ENCODE measurements at regions not wholly inside any gene's neighbourhood (a gene's known extent, or its start where the extent isn't known, plus 50 kb on each side); places are given as distances from the start of the nearest gene placed in this dataset.

- H3K4me3 ChIP-seq: no peak overlapping the region
- H3K36me3 ChIP-seq: no peaks in the 10 kb centered on the region
- in situ Hi-C loops (cut with MboI; ENCODE audit: low pct_ligation_motif_present in 1 of 4, low pct_unique_long_range_greater_than_20kb in 1 of 4, low sequenced_read_pairs in 3 of 4) (no loop called here), intact Hi-C loops (cut with DNase I; ENCODE audit: low total_unique reads) (no loop called here)
- no peak for DNase-seq
- no peak overlapping the region for H3K27ac ChIP-seq
- 95% methylated on average over 3 to 4 of the region's 4 CpGs for WGBS, 2 donors (ENCODE audit: low coverage in 1 of 2)
- H3K4me1 ChIP-seq: no peaks in the 10 kb centered on the region
- H3K27me3 ChIP-seq: no peaks in the 10 kb centered on the region
- no peaks in the 10 kb centered on the region for H3K9me3 ChIP-seq
- TF ChIP-seq EP300 (IDR thresholded peaks at IDR 0.05; ENCODE audit: low read depth) (no peak), CTCF (IDR thresholded peaks at IDR 0.05) (no peak), POLR2AphosphoS5 (IDR thresholded peaks at IDR 0.05) (no peak), POLR2A (IDR thresholded peaks at IDR 0.05) (no peak)
Observed at GRCh38 chr15:61457050-61457733, 228.1 kb upstream of the RORA start.

- in situ Hi-C loops (cut with MboI; ENCODE audit: low pct_ligation_motif_present in 1 of 4, low pct_unique_long_range_greater_than_20kb in 1 of 4, low sequenced_read_pairs in 3 of 4) (no loop called here), intact Hi-C loops (cut with DNase I; ENCODE audit: low total_unique reads) (no loop called here)
- H3K27ac ChIP-seq: no peak overlapping the region
- no peak for TF ChIP-seq POLR2AphosphoS5 (IDR thresholded peaks at IDR 0.05)
- no peak for TF ChIP-seq EP300 (IDR thresholded peaks at IDR 0.05; ENCODE audit: low read depth)
- no peak for TF ChIP-seq CTCF (IDR thresholded peaks at IDR 0.05)
- no peak for TF ChIP-seq POLR2A (IDR thresholded peaks at IDR 0.05)
- no peaks in the 10 kb centered on the region for H3K9me3 ChIP-seq
- H3K27me3 ChIP-seq: no peaks in the 10 kb centered on the region
- no peak for DNase-seq
- no peaks in the 10 kb centered on the region for H3K4me1 ChIP-seq
- no peaks in the 10 kb centered on the region for H3K36me3 ChIP-seq
- no peak overlapping the region for H3K4me3 ChIP-seq
Observed at GRCh38 chr15:61449186-61449702, 220.1 kb upstream of the RORA start.

- DNase-seq: no peak
- Histone ChIP-seq H3K27me3 (no peaks in the 10 kb centered on the region), H3K9me3 (no peaks in the 10 kb centered on the region), H3K36me3 (no peaks in the 10 kb centered on the region), H3K27ac (no peak overlapping the region), H3K4me1 (no peaks in the 10 kb centered on the region), H3K4me3 (no peak overlapping the region)
- no peak for TF ChIP-seq CTCF (IDR thresholded peaks at IDR 0.05)
- no peak for TF ChIP-seq POLR2A (IDR thresholded peaks at IDR 0.05)
- no peak for TF ChIP-seq POLR2AphosphoS5 (IDR thresholded peaks at IDR 0.05)
- TF ChIP-seq EP300 (IDR thresholded peaks at IDR 0.05; ENCODE audit: low read depth): no peak
- intact Hi-C loops (cut with DNase I; ENCODE audit: low total_unique reads) (no loop called here), in situ Hi-C loops (cut with MboI; ENCODE audit: low pct_ligation_motif_present in 1 of 4, low pct_unique_long_range_greater_than_20kb in 1 of 4, low sequenced_read_pairs in 3 of 4) (no loop called here)
- 58 to 71% methylated on average over 4 of the region's 4 CpGs for WGBS, 2 donors (ENCODE audit: low coverage in 1 of 2)
Observed at GRCh38 chr15:61447981-61448380, 218.9 kb upstream of the RORA start.

- in situ Hi-C loops (cut with MboI; ENCODE audit: low pct_ligation_motif_present in 1 of 4, low pct_unique_long_range_greater_than_20kb in 1 of 4, low sequenced_read_pairs in 3 of 4): no loop called here
- WGBS, 2 donors (ENCODE audit: low coverage in 1 of 2): 55 to 70% methylated on average over 2 of the region's 2 CpGs
- H3K4me3 ChIP-seq: no peak overlapping the region
- H3K36me3 ChIP-seq: no peaks in the 10 kb centered on the region
- no peaks in the 10 kb centered on the region for H3K27me3 ChIP-seq
- H3K9me3 ChIP-seq: no peaks in the 10 kb centered on the region
- DNase-seq: no peak
- TF ChIP-seq EP300 (IDR thresholded peaks at IDR 0.05; ENCODE audit: low read depth): no peak
- no peak for TF ChIP-seq CTCF (IDR thresholded peaks at IDR 0.05)
- TF ChIP-seq POLR2AphosphoS5 (IDR thresholded peaks at IDR 0.05): no peak
- no peak for TF ChIP-seq POLR2A (IDR thresholded peaks at IDR 0.05)
- no peak overlapping the region for H3K27ac ChIP-seq
- intact Hi-C loops (cut with DNase I; ENCODE audit: low total_unique reads): no loop called here
- H3K4me1 ChIP-seq: no peaks in the 10 kb centered on the region
Observed at GRCh38 chr15:61444585-61444984, 215.5 kb upstream of the RORA start.
